Caki2 (cell line): ENCODE measurements at regions not wholly inside any gene's neighbourhood (a gene's known extent, or its start where the extent isn't known, plus 50 kb on each side); places are given as distances from the start of the nearest gene placed in this dataset.
A peak's percentile ranks its signal among the peaks of the same experiment; 100 is the strongest.
"Not testable (repeated sequence)": the region's sequence is repeated elsewhere in the genome, so short reads cannot be mapped to it uniquely, and the experiment has no call there.

ENCODE experiments used
- DNase-seq: peaks from one replicate; pipeline ENCODE4 v3.0.0-alpha.2; 2015; ENCODE audit warnings: low read depth
- in situ Hi-C: cut with HindIII; loops from 2 replicates; pipeline ENCODE4 v1.10.0; 2016; ENCODE audit warnings: low sequenced_read_pairs, low pct_unique_long_range_greater_than_20kb, mixed read lengths

DNA sequence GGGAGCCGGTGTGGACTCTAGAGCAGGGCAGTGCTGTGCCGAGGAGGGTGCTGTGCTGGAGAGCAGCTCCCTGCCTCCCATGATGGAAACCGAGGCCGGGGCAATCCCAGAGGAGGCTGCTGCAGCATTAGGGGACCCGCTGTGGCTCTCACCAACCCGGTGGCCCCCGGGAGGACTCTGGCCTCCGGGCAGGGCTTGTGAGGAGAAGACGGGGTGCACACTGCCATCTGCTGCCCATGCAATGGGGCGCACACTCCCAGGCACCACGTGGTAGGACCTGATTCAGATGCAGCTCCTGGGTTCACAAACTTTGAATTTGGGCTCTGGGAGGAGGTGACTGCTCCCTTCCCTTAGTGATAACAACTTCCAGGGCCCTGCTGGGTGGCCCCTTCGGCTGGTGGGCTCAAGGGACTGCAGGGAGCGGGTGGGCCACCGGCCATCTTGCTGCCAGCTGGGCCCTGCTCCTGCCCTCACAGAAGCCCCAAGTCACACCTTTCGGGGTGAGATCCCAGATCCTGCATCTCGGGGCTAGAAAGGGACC, 93.8 kb upstream of the FGF3 start:
- in situ Hi-C loops: no loop called here
- no peak for DNase-seq

DNA sequence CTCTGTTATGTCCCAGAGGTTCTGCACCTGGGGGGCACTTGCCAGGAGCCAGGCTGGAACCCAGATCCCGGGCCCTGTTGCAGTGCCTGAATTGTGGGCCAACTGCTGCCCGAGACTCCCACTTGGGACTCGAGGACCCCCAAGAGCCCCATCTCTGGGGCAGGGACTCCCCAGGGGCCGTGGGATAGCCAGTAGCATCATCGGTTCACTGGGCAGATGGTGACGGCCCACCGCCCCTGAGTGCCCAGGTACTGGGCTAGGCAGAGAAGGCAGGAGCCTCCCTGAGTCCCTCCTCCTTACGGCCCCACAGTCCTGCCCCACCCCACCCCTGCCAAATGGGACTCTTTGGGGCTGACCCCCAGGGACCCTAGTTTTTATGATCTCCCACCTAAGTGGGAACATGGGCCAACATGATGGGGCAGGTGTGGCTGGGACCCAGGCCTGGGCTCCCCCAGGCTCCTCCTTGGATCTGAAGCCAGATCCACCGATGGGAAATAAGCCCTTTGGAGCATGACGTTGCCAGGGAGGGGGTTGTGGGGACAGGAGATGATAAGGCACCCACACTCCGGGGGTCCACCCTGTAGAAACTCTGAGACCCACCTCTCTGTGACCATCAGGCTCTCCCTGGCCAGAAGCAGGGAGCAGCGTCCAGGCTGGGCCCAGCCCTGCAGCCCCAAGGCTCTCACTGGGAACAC, 94.5 kb upstream of the FGF3 start:
- in situ Hi-C loops: no loop called here
- DNase-seq: no peak

DNA sequence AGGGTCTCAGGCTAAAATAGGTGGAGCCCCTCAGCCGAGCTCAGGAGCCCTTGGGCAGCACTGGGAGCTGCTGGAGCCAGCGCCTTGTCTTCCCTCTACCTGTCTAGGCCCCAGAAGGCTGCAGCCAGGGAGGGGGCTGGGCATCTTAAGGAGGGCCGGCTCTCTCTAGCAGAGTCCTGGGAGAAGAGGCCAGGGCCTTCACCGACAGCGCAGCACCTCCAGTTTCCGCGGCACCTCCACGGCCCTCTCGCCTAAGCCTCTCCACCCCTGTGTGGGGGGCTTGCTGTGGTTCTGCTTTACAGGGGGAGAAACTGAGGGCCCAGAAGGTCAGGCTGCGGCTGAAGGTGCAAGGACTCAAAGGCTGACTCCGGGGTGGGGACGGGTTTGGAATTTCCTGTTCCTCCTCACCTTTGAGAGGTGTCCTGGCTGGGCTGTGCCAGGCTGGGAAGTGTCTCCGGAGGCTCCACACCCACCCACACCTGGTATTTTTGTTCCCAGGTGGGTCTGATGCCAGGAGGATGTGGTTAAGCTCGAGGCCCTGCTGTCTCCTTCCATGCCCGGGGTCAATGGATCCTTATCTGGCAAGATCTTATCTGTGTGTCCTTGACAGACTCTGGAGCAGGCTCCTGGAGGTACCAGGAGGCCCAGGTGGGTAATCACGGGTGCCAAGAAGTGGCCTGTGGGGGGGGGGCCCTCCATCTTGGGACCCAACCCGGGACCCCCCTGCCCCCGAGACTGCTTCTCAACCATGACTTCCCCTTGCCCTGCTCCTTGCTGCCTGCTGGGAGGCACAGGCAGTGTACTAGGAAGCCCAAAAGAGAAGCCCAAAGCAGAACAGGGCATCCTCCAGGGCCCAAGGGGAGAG, 95.3 kb upstream of the FGF3 start:
- DNase-seq: no peak
- in situ Hi-C loops: no loop called here

DNA sequence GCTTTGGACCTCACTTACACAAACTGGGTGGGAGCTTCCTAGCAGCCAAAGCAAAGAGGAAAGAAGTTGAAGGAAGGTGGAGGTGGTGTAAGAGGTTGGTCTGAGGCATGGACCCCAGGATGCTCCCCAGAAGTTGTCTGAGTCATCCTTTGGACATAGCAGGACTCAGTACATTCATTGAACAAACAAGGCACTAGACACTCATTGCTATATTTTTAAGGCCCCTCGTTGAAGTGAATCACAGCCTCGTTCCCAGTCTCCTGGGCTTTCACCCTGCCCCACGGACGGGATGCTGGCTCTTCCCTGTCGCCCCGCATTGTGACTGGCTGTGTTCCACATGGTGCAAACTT, 95.9 kb upstream of the FGF3 start:
- in situ Hi-C loops: no loop called here
- DNase-seq: no peak

DNA sequence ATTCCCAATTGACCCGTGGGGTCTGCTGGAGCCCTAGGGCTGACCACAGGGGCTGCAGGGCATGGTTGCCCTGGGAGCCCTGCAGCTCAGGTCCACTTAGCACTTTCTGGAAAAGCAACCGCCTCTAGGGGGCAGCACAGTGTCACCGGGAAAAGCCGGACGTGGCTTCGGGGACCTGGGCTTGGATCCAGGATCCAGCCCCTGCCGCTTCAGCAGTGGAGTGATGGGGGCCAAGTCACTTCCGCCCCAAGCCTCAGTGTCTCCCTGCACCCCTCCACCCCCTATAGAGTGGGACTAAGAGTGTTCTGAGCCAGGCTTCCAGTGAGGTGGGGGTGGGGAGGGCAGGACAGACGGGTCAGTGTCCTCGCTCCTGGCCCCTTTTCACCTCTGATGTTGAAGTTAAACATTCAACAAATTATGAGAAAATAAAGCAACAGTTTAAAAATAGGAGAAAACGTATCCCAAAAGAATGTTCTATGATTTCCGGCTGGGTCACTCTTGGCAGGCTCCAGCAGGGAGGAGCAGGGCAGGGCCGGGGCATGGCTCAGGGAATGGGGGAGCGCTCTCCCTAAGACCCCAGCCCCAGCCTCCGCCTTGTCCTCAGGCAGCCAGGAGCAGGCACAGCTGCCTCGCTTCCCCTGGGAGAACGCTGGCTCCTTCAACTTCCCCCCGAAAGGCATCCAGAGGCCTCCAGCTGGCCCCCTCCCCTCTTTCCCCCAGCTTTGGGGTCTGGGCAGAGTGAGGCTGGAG, 96.5 kb upstream of the FGF3 start:
- in situ Hi-C loops: no loop called here
- DNase-seq: peak; percentile 25

DNA sequence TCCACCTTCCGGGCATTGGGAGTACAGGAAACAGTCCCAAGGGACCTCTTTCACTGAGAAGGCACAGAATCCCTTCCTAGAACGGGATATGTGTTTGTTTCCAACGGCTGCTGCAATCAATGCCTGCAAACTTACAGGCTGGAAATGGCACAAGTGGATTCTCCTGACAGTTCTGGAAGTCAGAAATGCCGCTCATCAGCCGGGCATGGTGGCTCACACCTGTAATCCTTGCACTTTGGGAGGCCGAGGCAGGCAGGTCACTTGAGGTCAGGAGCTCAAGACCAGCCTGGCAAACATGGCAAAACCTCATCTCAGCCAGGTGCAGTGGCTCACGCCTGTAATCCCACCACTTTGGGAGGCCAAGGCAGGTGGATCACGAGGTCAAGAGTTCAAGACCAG, 97.0 kb upstream of the FGF3 start:
- in situ Hi-C loops, DNase-seq: not testable (repeated sequence)

DNA sequence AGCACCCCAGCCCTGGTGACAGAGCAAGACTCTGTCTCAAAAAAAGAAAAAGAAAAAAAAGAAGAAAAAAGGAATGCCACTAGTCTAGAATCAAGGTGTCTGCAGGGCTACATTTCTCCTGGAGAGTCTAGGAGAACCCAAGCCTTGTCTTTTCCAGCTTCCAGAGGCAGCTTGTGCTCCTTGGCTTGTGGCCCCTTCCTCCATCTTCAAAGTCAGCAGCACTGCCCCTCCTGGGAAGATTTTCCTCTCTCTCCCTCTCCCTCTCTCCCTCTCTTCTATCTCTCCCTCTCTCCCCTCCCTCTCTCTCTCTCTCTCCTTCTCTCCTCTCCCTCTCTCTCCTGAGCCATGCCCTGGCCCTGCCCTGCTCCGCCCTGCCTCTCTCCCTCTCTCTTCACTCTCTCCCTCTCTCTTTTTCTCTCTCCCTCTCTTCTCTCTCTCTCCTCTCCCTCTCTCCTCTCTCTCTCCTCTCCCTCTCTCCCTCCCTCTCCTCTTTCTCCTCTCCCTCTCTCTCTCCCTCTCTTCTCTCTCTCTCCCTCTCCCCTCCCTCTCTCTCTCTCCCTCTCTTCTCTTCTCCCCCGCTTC, 97.7 kb upstream of the FGF3 start:
- DNase-seq: no peak
- in situ Hi-C loops: no loop called here

DNA sequence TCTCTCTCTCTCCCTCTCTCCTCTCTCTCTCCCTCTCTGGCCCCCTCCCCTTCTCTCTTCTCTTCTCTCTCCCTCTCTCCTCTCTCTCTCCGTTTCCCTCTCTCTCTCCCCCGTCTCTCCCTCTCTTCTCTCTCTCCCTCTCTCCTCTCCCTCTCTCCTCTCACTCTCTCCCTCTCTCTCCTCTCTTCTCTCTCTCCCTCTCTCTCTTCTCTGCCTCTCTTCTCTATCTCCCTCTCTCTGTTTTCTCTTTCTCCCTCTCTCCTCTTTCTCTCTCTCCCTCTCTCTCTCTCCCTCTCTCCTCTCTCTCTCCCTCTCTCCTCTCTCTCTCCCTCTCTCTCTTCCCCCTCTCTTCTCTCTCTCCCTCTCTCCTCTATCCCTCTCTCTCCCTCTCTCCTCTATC, 98.3 kb upstream of the FGF3 start:
- in situ Hi-C loops: no loop called here
- DNase-seq: no peak

DNA sequence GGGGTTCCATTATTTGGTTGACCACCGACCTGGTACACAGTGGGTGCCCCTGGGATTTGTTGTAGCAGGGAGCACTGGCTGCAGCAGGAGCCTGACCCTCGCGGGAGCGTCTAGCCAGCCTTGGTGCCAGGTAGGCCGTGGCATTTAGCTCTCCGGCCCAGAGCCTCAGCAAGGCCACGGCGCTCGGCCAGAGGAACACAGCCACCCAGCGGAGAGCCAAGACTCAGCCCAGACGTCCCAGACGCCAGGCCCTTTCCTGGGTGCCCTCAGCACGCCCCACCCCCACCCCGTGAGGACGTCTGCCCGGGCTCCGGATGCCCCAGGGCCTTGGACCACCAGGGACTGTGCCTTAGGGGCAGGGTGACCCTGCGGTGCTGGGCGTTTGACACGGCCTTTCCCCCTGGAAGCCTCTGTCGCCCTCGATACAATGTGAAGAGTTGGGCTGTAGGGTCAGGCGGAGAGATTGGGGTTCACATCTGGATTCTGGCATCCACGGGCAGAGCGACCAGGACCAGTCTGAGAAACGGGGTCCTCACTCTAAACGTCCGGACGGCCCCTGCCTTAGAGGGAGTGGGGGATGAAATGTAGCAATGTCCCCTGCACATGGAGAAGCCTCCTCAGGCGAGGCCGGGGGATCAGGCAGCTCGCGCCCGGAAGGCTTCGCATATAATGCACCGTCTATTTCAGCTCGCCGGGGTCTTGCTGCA, 99.2 kb upstream of the FGF3 start:
- in situ Hi-C loops: no loop called here
- DNase-seq: no peak

DNA sequence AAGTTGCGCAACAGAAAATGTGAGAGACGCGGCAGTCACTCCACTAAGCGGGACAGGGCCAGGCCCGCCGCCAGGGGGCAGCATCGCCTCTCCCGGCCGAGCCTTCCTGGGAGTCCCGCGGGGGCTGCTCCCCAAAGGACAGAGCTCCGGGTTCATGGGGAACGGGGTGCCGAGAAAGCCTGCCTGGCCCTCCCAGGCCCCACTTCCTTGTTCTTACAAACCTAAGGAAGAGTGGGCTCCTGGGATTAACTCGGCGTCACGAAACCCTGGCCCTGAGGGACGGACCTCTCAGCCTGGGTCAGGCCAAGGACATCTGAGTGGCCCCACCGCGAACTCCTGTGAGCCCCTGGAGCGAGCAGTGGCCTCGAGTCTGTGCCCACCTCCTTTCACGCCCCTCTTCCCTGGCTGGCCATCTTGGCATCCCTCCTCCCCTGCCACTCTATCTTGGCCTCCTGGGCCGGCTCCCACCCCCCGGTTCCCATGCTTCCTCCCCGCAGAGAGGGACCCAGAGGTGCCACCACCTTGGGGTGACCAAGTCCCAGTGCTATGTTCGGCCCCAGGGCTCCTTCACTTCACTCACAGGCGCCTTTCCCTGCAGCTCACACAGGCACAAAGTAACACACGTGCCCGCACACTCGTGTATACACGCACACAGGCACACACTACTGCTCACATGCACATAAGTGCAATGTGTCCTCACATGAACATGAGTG, 99.9 kb upstream of the FGF3 start:
- in situ Hi-C loops: no loop called here
- no peak for DNase-seq

DNA sequence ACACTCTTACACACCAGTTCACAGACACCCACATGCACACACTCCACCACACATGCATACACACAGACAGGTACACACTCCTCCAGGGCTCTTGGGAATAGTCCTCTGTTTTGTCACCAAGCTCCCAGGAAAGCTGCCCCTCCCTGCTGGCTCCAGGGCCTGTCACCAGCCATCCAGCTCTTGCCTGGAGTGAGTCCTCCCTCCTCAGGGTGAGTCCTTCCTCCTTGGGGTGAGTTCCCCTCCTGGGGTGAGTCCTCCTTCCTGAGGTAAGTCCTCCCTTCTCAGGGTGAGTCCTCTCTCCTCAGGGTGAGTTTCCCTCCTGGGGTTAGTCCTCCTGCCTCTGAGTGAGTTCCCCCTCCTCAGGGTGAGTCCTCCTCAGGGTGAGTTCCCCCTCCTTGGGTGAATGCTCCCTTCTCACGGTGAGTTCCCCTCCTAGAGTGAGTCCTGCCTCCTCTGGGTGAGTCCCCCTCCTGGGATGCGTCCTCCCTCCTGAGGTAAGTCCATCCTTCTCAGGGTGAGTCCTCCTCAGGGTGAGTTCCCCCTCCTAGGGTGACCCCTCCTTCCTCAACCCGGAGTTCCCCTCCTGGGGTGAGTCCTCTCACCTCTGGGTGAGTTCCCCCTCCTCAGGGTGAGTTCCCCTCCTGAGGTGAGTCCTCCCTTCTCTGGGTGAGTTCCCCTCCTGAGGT, 100.6 kb upstream of the FGF3 start:
- no peak for DNase-seq
- in situ Hi-C loops: no loop called here

DNA sequence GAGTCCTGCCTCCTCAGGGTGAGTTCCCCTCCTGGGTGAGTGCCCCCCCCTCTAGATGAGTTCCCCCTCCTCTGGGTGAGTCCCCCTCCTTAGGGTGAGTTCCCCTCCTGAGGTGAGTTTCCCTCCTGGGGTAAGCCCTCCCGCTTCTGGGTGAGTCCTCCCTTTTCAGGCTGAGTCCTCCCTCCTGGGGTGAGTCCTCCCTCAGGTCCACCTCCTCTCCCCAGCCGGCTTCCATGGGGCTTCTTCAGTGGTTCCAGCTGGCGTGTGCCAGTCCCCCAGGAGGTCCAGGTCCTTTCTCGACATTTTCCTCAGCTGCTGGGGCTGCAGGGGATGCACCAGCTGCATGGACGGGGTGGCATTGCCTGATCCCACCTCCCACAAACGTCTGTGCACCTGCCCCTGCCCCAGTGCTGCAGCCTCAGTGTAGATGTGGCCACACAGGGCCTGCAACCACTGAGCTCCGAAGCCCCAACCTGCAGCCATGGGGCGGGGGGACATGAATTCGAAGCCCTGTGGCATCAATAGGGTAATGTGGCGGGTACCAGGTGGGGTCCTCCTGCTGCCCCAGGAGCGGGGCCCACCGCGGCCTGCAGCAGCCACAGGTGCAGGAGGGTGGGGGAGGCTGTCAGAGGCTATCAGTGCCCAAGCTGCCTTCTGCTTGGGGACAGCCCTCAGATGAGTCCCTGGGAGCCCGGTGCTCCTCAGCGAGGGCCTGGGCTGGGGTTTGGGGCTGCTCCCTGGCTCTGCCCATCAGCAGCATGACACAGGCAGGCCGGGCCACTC, 101.3 kb upstream of the FGF3 start:
- DNase-seq: no peak
- in situ Hi-C loops: no loop called here

DNA sequence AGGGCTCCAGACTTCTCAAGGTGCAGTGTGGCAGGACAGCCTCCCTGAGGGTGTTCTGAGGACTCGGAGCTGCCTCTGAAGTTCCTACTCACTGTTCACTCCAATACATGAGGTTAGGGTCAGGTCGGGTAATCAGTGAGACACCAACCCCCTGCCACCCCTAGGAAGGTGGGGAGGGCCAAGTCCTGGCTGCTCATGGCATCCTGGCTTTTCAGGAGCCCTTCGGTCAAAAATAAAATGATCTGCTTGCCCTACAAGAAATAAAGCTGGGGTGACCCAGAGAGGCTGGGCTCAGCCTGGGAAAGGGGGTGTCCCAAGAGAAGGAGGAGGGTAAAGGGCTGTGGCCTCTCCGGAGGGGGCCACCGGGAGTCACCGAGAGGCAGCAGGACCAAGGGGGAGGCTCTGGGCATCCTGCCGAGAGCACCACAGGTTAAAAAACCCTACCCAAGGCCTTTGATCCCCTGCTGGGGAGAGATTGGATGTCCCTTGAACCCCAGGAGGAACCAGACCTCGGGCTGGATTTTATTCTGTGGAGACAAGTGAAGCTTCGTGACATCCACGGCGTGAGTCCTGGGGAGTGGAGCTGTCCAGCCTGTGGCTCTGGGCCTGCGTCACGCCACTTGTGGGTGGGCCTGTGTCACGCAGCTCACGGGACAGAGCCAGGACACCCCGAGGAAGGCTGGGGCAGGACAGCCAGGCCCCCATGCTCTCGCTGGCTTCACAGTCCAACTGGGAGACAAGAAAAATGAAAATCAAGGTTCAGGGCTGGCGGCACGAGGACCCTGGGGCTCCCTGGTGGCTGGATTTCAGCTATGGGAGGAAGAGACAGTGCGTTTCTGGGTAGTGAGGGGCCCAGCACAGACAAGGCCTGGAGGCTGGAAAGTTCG, 102.2 kb upstream of the FGF3 start:
- in situ Hi-C loops: no loop called here

DNA sequence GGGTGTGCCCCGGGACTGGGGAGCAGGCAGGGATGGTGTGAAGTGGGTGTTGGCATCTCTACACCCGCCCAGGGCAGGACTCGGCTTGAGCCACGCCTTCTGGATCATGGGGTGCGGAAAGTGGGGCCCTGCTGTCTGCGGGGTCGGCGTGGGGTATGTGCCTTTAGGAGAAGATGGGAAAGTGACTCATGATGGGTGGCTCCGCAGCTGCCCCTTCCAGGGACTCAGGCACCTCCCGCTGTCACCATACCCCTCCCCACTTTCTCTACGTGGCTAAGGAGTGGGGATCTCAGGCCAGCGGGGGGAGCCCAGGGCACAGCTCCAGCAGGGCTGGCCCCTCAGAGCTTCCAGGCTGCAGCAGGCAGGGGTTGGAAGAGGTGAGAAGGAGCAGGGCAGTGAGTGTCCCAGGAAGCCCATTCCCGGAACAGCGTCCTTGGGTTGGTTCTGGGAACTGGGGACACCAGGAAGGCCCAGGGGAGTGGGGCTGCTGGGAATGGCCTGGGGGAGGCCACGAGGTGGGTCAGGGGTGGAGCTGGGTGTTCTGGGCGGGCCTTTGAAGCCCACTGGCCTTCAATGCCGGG, 102.9 kb upstream of the FGF3 start:
- no peak for DNase-seq
- in situ Hi-C loops: no loop called here

More for the DNA sequence above, 102.2 kb upstream of the FGF3 start:
- no peak for DNase-seq

DNA sequence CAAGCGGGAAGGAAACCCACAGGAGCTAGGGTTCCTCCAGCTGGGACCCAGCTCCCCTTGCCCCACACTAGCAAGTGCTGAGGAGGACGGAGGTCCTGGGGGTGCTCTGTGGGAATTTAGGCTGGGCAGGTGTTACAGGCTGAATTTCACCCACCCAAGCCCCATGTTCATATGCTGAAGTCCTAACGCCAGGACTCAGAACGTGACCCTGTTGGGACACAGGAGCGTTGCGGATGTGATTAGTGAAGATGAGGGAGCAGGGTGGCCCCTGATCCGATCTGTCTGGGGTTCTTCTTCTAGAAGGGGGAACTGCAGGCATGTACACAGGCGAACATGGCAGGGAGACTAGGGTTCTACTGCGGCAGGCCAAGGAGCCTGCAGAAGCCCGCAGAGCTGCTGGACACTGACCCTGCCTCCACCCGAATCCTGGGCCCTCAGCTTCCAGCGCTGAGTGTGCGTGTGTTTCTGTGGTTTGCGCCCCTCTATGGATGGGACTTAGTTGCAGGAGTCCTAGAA, 103.4 kb upstream of the FGF3 start:
- DNase-seq: no peak
- in situ Hi-C loops: no loop called here
